ENCODE measurements at regions not wholly inside any gene's neighbourhood (a gene's known extent, or its start where the extent isn't known, plus 50 kb on each side); places are given as distances from the start of the nearest gene placed in this dataset.
"Not testable (repeated sequence)": the region's sequence is repeated elsewhere in the genome, so short reads cannot be mapped to it uniquely, and the experiment has no call there.

DNA sequence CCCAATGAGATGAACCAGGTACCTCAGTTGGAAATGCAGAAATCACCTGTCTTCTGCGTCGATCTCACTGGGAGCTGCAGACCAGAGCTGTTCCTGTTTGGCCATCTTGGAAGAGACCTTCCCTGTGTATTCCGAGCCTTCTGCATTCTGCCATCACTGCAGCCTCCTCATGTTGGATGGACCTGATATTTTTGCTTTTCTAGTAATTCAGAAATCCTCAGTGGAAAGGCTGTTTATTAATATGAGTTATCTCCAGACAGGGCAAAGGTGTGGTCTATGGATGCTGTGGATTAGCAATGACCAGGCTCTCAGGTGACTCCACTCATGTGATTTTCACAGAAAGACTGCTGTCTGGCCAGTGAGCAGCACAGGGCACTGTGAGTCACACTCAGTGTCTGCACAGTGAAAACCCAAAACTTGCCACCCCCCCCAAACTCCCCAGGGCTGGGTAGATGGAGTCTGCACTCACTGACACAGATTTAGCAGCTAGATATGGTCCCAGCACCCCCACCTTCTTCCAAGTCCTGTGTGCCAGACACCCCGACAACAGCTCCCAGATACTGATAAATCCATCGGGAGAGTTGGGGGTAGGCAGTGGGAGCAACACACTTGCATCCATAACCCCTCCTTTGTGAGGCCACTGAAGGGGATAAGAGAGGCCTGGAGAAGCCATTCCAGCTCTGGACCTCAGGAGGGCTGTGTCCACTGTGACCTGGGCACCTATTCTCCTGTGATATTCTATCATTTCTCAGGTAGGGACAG, 75.2 kb upstream of the TOP3B start:
- Histone ChIP-seq H3K9me3 (ENCODE audit: control insufficient read depth in 1 of 2, insufficient read depth in 1 of 2, low read depth in 1 of 2, low read length in 2 of 2) (no peaks in the 10 kb centered on the region), H3K9me2 (ENCODE audit: insufficient read depth) (no peaks in the 10 kb centered on the region), H3K79me2 (ENCODE audit: insufficient read depth, low read length) (no peaks in the 10 kb centered on the region), H3K27ac (ENCODE audit: low read depth, low read length) (no peak overlapping the region), H2AFZ (ENCODE audit: low read depth, low read length, poor library complexity, severe bottlenecking) (no peak overlapping the region), H3K9ac (ENCODE audit: low read length) (no peak overlapping the region), H3K36me3 (ENCODE audit: control insufficient read depth in 1 of 2, insufficient read depth in 2 of 2, low read length in 2 of 2) (no peaks in the 10 kb centered on the region), H4K20me1 (ENCODE audit: insufficient read depth) (no peaks in the 10 kb centered on the region), H3K4me2 (ENCODE audit: low read length) (no peak overlapping the region), H3K4me3 (replicated peaks in 1 of 2; ENCODE audit: low read depth in 1 of 2, low read length in 2 of 2) (no peak overlapping the region), H3K4me1 (ENCODE audit: control insufficient read depth in 1 of 2, insufficient read depth in 2 of 2, low read length in 2 of 2) (no peaks in the 10 kb centered on the region; a peak in 1 of 4 replicates), H3K27me3 (ENCODE audit: insufficient read depth, low read length) (peaks cover 8% of the 10 kb centered on the region; the same call in 1 of the 2 replicates)
- ChIA-PET POLR2A (no interaction called here), CTCF (no interaction called here), RAD21 (ENCODE audit: low non-redundant PET in 1 of 2, low total read pairs in 2 of 2, uncharacterized antibody in 2 of 2, unreplicated experiment in 2 of 2) (no interaction called here)
- no TSS peak for BruUV-seq (replicated peaks)
- TF ChIP-seq FOSL1 (IDR thresholded peaks at IDR 0.05; ENCODE audit: low read depth) (no peak), ZNF274 (IDR thresholded peaks at IDR 0.05; ENCODE audit: low read depth, low read length) (no peak), RAD21 (IDR thresholded peaks at IDR 0.05; ENCODE audit: low read depth) (no peak), EGR1 (IDR thresholded peaks at IDR 0.05; ENCODE audit: low read depth) (no peak), ZBTB33 (IDR thresholded peaks at IDR 0.05; ENCODE audit: extremely low read depth, insufficient replicate concordance, low read length) (no peak), YY1 (IDR thresholded peaks at IDR 0.05; ENCODE audit: extremely low read depth, insufficient replicate concordance, low read depth, low read length) (no peak), JUND (IDR thresholded peaks at IDR 0.05) (no peak), ZFX (IDR thresholded peaks at IDR 0.05) (no peak), EZH2phosphoT487 (IDR thresholded peaks at IDR 0.05; ENCODE audit: borderline replicate concordance) (no peak), EZH2 (IDR thresholded peaks at IDR 0.05) (no peak)
- TF ChIP-seq, protein P1, sequence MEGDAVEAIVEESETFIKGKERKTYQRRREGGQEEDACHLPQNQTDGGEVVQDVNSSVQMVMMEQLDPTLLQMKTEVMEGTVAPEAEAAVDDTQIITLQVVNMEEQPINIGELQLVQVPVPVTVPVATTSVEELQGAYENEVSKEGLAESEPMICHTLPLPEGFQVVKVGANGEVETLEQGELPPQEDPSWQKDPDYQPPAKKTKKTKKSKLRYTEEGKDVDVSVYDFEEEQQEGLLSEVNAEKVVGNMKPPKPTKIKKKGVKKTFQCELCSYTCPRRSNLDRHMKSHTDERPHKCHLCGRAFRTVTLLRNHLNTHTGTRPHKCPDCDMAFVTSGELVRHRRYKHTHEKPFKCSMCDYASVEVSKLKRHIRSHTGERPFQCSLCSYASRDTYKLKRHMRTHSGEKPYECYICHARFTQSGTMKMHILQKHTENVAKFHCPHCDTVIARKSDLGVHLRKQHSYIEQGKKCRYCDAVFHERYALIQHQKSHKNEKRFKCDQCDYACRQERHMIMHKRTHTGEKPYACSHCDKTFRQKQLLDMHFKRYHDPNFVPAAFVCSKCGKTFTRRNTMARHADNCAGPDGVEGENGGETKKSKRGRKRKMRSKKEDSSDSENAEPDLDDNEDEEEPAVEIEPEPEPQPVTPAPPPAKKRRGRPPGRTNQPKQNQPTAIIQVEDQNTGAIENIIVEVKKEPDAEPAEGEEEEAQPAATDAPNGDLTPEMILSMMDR (IDR thresholded peaks at IDR 0.05 in 2 of 3, conservative IDR thresholded peaks at IDR 0.05 in 1 of 3; ENCODE audit: borderline replicate concordance in 1 of 3, insufficient read depth in 1 of 3, low read depth in 2 of 3, low read length in 2 of 3): no peak
- DNase-seq (ENCODE audit: low read depth, low spot score) (no peak), ATAC-seq (no peak)
- intact Hi-C loops (cut with micrococcal nuclease): no loop called here

- H3K9me2 ChIP-seq (ENCODE audit: insufficient read depth); H3K9me3 ChIP-seq (ENCODE audit: control insufficient read depth in 1 of 2, insufficient read depth in 1 of 2, low read depth in 1 of 2, low read length in 2 of 2); ATAC-seq; RAD21 ChIA-PET (ENCODE audit: low non-redundant PET in 1 of 2, low total read pairs in 2 of 2, uncharacterized antibody in 2 of 2, unreplicated experiment in 2 of 2); DNase-seq (ENCODE audit: low read depth, low spot score); H3K79me2 ChIP-seq (ENCODE audit: insufficient read depth, low read length); H3K27ac ChIP-seq (ENCODE audit: low read depth, low read length); H3K27me3 ChIP-seq (ENCODE audit: insufficient read depth, low read length); H3K4me3 ChIP-seq (replicated peaks in 1 of 2; ENCODE audit: low read depth in 1 of 2, low read length in 2 of 2); H3K4me1 ChIP-seq (ENCODE audit: control insufficient read depth in 1 of 2, insufficient read depth in 2 of 2, low read length in 2 of 2); H2AFZ ChIP-seq (ENCODE audit: low read depth, low read length, poor library complexity, severe bottlenecking); POLR2A ChIA-PET; H4K20me1 ChIP-seq (ENCODE audit: insufficient read depth); H3K36me3 ChIP-seq (ENCODE audit: control insufficient read depth in 1 of 2, insufficient read depth in 2 of 2, low read length in 2 of 2); CTCF ChIA-PET; H3K4me2 ChIP-seq (ENCODE audit: low read length); BruUV-seq (replicated peaks); H3K9ac ChIP-seq (ENCODE audit: low read length); intact Hi-C loops (cut with micrococcal nuclease): not testable (repeated sequence)
Observed at GRCh38 chr22:22056809-22057594, 74.4 kb upstream of the TOP3B start.
